DMS 273 (cell line): ENCODE measurements at regions not wholly inside any gene's neighbourhood (a gene's known extent, or its start where the extent isn't known, plus 50 kb on each side); places are given as distances from the start of the nearest gene placed in this dataset.

ENCODE experiments used
- DNase-seq: peaks from one replicate; lab custom pipeline; 2025; ENCODE audit not compliant: unreplicated experiment; lab: John Stamatoyannopoulos, UW

- DNase-seq: no peak
Measured at GRCh38 chr2:104286841-104287240, 567.1 kb upstream of the POU3F3 start.

DNA sequence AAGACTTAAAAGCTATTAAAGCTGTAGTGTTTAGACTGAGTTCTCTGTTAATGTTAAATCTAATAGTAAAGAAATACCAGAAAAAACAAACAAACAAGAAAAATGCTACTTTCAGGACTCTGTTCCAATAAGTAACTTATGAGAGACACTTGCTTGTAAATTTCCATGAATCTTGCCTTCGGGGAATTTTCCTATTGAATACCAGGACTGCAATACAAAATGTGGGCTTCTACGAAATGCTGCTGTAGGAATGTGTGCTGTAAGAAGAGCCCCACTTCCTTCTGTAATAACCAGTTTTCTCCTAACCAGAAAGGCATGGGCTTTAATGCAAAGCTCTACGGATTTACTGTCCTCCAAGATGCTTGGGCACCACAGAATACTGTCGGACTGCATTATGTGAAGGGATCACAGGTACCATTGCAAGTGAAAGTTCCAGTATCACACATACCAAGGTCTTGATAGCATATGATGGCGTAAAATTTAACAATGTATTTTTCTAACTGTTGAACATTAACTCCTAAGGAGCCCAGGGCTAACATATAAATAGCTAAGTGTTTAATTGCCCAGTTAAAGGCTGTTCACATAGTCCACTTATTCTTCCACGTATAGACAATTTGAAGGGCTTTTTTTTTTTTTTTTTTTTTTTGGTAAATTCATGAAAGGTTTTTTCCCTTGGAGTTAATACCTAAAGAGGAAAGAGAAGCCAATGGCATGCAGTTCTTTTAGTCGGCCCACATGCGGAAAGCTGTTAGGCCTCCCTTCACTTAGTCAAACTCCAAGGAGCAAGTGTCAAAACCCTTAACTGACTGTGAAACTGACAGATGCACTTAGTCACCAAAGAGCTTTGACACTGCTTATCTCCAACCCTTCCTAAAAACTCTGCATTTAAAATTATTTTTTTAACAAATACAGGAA, 564.0 kb upstream of the POU3F3 start:
- DNase-seq: no peak

GRCh38 chr2:104290566-104290891, 563.4 kb upstream of the POU3F3 start:
- no peak for DNase-seq

DNA sequence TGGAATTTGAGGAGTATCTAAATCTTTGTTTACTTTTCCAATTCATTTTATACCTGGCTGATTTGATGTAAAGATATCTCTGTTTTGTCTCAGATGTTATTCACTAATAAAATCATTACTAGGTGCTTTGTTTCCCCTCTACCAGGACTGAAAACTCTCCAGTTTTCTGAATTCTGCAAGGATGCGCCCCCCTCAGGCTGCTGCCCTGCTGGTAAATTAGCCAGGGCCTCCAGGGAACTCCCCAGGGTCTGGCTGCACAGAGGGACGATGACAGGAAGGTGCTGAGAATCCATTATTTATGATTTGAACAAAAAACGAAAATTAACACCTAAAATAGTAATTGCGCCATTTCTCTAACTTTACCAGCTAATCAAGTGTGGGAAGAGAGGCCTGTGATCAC, 541.2 kb upstream of the POU3F3 start:
- DNase-seq: no peak

- no peak for DNase-seq
Measured at GRCh38 chr2:104318001-104318665, 535.8 kb upstream of the POU3F3 start.

DNA sequence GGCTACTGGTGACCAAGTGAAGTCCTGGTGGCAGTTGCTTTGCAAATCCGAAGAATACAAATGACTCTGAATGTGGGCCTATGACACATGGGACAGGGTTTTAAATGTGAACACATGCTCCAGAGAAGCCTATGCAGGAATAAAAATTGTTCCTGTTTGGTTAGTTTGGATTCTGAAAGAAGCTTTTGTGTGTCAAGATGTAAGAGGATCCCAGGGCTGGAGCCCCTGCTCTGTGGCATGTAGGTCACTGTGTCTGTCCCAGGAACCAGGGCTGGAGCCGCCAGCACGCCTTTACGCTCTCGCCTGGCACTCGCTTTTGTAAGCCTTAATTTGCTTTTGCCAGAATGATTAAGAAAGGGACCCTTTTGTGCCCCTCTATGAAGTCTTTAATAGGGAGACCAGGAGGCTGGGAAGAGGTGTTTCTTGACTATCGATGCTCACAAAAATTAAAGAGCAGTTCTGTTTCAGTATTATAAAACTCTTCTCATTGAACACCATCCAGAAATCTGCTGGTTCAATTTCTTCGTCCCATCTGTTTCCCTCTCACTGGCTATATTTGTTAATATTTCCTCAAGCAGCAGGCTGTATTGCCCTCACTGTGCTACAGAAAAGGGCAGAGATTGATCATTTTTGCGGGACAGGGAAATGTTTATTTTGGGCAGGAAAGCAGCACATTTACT, 532.7 kb upstream of the POU3F3 start:
- DNase-seq: no peak

- DNase-seq: no peak
Measured at GRCh38 chr2:104321796-104322349, 532.0 kb upstream of the POU3F3 start.

GRCh38 chr2:104332731-104333130, 521.2 kb upstream of the POU3F3 start:
- peak; percentile 62 for DNase-seq

DNA sequence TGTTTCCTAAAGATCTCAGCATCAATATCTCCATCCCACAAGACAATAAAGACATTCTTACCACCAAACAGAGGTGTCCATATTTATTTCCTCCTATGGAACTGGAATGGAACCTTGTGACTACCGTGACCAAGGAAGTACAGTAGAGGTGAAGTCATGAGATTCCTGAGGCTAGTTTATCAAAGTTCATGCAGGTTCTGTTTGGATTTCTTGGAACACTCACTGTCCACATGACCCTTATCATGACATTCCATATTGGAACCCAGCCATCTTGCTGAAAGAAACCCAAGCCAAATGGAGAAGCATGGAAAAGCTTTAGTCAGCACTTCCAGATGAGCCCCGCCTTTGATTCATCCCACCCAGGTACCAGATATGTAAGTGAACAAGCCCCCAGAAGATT, 516.0 kb upstream of the POU3F3 start:
- DNase-seq: no peak

- DNase-seq: no peak
Measured at GRCh38 chr2:104340162-104340561, 513.8 kb upstream of the POU3F3 start.

- DNase-seq: no peak
Measured at GRCh38 chr2:104340879-104341828, 512.8 kb upstream of the POU3F3 start.

DNA sequence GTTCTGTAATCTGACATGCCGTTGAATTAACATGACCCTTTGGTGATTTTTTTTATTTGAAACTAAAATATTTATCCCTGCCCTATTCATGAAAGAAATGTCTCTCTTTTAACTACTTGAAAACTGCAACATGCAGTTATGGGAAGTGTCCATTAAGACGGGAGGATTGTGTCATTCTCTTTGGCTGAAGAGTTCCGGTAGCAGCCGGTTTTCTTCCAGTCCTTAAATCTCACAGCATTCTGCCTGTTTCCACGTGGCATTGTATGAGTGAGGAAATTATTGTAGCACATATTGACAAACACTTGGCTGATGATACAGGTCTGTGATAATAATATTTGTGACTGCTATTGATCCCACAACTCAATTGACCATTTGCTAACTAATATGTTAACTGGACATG, 509.6 kb upstream of the POU3F3 start:
- no peak for DNase-seq

DNA sequence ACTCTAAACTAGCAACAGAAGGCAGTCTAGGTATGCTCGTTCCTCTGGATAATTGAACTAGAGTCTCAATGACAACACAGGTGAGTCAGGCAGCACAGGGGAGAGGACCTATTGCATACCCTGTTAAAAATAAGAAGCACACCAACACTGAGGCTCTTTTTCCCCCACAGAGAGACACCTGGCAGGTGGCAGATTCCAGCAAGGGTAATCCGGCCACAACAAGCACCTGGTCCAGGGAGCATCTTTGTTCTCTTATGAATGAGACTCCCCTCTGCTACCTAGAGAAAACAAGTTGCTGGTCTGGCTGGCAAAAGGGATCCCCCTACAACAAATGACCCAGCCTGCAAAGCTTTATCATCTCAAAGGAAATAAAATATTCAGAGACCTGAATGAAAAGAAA, 508.9 kb upstream of the POU3F3 start:
- DNase-seq: no peak

DNA sequence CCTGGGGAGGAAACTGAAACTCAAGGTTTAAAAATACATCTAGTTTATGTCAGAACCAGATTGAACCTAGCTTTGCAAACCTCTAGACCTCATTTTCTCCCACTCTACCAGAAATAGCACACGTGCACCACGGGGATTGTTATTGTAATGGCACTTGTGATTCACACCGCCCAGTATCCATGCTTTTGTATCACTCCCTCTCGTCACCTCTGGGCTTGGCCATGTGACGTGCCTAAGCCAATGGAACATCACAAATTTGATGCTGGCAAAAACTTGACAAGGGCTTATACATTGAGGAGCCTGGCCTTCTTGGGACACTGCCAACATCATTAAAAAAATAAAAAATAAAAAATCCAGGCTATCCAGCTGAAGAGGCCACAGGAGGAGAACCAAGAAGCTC, 495.8 kb upstream of the POU3F3 start:
- DNase-seq: no peak

- DNase-seq: no peak
Measured at GRCh38 chr2:104361414-104361813, 492.5 kb upstream of the POU3F3 start.

- DNase-seq: no peak
Measured at GRCh38 chr2:104368089-104368488, 485.8 kb upstream of the POU3F3 start.

- no peak for DNase-seq
Measured at GRCh38 chr2:104371087-104371781, 482.7 kb upstream of the POU3F3 start.

DNA sequence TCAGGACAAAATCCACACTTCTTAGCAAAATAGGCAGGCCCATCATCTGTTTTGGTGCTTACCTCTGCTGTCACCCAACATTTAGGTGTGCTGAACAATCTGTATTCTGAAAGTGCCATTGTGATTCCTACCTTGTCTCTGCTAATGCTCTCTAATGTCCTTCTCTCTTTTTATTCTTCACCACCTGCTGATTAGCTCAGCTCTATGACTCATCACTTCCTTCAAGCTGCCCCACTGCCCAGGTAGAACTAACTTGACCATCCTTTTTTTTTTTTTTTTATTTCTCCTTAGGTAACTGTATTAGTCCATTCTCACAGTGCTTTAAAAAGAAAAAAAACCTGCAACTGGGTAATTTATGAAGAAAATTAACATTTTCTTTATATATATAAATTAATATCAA, 478.7 kb upstream of the POU3F3 start:
- DNase-seq: no peak

DNA sequence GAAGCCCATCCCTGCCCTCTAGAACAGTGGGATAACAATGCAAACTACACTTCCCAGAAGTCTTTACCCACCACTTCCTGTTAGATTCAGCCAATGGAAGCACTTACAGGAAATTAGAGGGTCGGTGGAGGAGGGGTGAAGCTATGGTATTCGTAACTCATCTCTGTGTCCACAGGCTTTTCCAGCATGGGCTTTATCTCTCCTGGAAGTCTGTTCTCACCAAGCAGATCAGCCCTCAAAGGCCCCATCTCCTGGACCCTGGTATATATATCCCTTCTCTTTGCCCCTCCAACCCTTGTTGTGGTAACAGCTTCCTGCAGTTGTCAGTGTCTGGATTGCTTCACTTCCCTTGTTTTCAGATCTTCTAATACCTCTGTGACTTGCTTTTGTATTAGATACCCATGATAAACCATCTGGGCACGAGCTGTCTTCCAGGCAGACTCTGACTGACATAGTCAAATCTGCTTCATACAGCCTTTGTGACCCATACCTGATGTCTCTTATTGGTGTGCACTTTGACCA, 475.0 kb upstream of the POU3F3 start:
- peak; percentile 60 for DNase-seq

DNA sequence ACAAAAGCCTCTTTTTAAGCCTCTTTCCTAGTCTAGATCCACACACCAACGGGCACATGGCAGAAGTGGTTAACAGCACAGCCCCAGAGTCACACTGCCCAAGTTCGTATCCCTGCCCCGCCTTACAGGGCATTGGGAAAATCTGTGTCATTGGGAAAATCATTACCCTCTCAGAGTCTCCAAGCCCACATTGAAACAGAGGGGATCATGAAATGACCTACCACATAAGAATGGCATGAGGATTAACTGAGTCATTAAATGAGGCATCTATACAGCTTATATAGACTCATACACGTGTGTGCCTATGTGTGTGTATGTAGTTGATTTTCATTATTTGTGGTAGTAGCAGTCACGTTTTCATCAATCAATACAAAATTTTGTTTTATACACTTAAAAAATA, 469.0 kb upstream of the POU3F3 start:
- DNase-seq: no peak
